SK-N-SH treated with all-trans-retinoic acid at 6 μM for 48 hours (cell line): ENCODE measurements at regions not wholly inside any gene's neighbourhood (a gene's known extent, or its start where the extent isn't known, plus 50 kb on each side); places are given as distances from the start of the nearest gene placed in this dataset.

Source experiments
- ATAC-seq: fragments of 200-7000 bp; cut with Tn5 transposase; 3 replicates; pipeline ENCODE4 v1.9.1; 2020; ENCODE audit warnings: mild to moderate bottlenecking, moderate library complexity
- BACH2 ChIP-seq: fragments of 250-450 bp; sonication (Bioruptor Pico); IDR thresholded peaks from 2 replicates; pipeline ENCODE4 v1.9.0; 2021; ENCODE audit warnings: mild to moderate bottlenecking, borderline replicate concordance
- CSDC2 ChIP-seq: fragments of 250-450 bp; sonication (Bioruptor Pico); IDR thresholded peaks from 2 replicates; pipeline ENCODE4 v1.5.0; 2020; ENCODE audit warnings: mild to moderate bottlenecking, moderate library complexity
- ESRRG ChIP-seq: fragments of 250-450 bp; sonication (Bioruptor Pico); IDR thresholded peaks from 2 replicates; pipeline ENCODE4 v1.6.1; 2021; ENCODE audit warnings: mild to moderate bottlenecking
- OSR1 ChIP-seq: fragments of 250-450 bp; sonication (Bioruptor Pico); IDR thresholded peaks from 2 replicates; pipeline ENCODE4 v1.8.0; 2022; ENCODE audit warnings: moderate library complexity, mild to moderate bottlenecking, inconsistent platforms
- RARB ChIP-seq: fragments of 250-450 bp; sonication (Bioruptor Pico); IDR thresholded peaks from 2 replicates; pipeline ENCODE4 v1.8.0; 2021; ENCODE audit warnings: mild to moderate bottlenecking, moderate library complexity
- SNAI2 ChIP-seq: fragments of 250-450 bp; sonication (Bioruptor Pico); IDR thresholded peaks from 2 replicates; pipeline ENCODE4 v1.5.0; 2020; ENCODE audit warnings: mild to moderate bottlenecking, moderate library complexity
- TCF4 ChIP-seq: fragments of 250-450 bp; sonication (Bioruptor Pico); IDR thresholded peaks from 2 replicates; pipeline ENCODE4 v1.8.0; 2021; ENCODE audit warnings: mild to moderate bottlenecking, moderate library complexity, borderline replicate concordance
- TOX ChIP-seq: fragments of 250-450 bp; sonication (Bioruptor Pico); IDR thresholded peaks from 2 replicates; pipeline ENCODE4 v1.8.0; 2021; ENCODE audit warnings: mild to moderate bottlenecking, moderate library complexity, borderline replicate concordance
- ZC3H10 ChIP-seq: fragments of 250-450 bp; sonication (Bioruptor Pico); IDR thresholded peaks from 2 replicates; pipeline ENCODE4 v1.5.1; 2021; ENCODE audit warnings: mild to moderate bottlenecking, moderate library complexity
- ZFP3 ChIP-seq: fragments of 250-450 bp; sonication (Bioruptor Pico); IDR thresholded peaks from 2 replicates; pipeline ENCODE4 v1.5.0; 2020; ENCODE audit warnings: mild to moderate bottlenecking, moderate library complexity
- ZFP30 ChIP-seq: fragments of 450-650 bp; formaldehyde crosslinking; IDR thresholded peaks from 2 replicates; pipeline ENCODE4 v1.5.0; 2022; ENCODE audit warnings: mild to moderate bottlenecking, moderate library complexity
- ZNF70 ChIP-seq: fragments of 450-650 bp; formaldehyde crosslinking; IDR thresholded peaks from 2 replicates; pipeline ENCODE4 v1.5.0; 2020; ENCODE audit warnings: mild to moderate bottlenecking, moderate library complexity
- ZNF8 ChIP-seq: fragments of 450-650 bp; formaldehyde crosslinking; IDR thresholded peaks from 2 replicates; pipeline ENCODE4 v1.5.0; 2020; ENCODE audit warnings: mild to moderate bottlenecking, moderate library complexity
- TF ChIP-seq, protein P1 (sequence below): fragments of 250-450 bp; sonication (Bioruptor Pico); IDR thresholded peaks from 2 replicates; pipeline ENCODE4 v1.5.0; 2020; ENCODE audit warnings: mild to moderate bottlenecking, moderate library complexity
- TF ChIP-seq, protein P2 (sequence below): fragments of 250-450 bp; sonication (Bioruptor Pico); IDR thresholded peaks from 2 replicates; pipeline ENCODE4 v1.8.0; 2021; ENCODE audit warnings: low read depth, mild to moderate bottlenecking, moderate library complexity, borderline replicate concordance
- TF ChIP-seq, protein P3 (sequence below): fragments of 250-450 bp; sonication (Bioruptor Pico); IDR thresholded peaks from 2 replicates; pipeline ENCODE4 v1.5.1; 2021; ENCODE audit warnings: mild to moderate bottlenecking, moderate library complexity
- TF ChIP-seq, protein P4 (sequence below): fragments of 250-450 bp; sonication (Bioruptor Pico); IDR thresholded peaks from 2 replicates; pipeline ENCODE4 v1.5.1; 2020; ENCODE audit warnings: low read depth, mild to moderate bottlenecking, moderate library complexity

DNA sequence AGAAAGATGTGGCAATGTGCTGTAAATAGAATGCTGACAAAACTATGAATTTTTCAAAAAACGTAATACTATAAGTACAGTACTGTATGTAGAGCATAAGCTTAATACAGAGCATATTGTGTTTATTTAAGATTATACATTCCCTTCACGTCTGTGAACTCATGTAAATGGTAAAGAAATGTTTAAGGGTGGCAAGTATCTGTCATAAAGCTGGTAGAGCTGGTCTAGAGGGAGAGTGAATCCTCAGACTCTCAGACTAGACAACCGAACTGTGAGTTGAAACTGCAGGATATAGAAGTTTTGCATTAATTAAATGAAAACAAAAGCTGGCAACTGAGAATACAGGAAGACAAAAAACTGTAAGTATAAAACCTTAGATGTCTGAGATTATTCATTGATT, 87.3 kb upstream of the ANXA1 start:
- no peak for ATAC-seq

DNA sequence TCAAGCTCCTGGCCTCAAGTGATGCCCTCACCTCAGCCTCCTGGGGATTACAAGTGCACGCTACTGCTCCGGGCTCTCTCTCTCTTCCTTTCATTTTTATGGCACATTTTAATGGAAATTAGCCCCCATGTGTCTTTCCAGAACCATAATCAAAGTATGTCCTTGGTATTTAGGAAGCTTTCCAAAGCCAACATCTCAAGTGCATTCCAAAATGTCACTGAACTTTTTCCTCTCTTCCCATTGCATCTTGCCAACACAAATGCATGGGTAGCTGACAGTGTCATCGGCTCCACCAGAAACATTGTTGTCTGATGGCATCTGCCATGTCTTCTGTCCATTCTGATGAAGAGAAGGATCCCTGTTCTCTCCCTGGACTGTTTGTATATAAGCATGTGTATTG, 90.5 kb upstream of the ANXA1 start:
- TF ChIP-seq, protein P1, sequence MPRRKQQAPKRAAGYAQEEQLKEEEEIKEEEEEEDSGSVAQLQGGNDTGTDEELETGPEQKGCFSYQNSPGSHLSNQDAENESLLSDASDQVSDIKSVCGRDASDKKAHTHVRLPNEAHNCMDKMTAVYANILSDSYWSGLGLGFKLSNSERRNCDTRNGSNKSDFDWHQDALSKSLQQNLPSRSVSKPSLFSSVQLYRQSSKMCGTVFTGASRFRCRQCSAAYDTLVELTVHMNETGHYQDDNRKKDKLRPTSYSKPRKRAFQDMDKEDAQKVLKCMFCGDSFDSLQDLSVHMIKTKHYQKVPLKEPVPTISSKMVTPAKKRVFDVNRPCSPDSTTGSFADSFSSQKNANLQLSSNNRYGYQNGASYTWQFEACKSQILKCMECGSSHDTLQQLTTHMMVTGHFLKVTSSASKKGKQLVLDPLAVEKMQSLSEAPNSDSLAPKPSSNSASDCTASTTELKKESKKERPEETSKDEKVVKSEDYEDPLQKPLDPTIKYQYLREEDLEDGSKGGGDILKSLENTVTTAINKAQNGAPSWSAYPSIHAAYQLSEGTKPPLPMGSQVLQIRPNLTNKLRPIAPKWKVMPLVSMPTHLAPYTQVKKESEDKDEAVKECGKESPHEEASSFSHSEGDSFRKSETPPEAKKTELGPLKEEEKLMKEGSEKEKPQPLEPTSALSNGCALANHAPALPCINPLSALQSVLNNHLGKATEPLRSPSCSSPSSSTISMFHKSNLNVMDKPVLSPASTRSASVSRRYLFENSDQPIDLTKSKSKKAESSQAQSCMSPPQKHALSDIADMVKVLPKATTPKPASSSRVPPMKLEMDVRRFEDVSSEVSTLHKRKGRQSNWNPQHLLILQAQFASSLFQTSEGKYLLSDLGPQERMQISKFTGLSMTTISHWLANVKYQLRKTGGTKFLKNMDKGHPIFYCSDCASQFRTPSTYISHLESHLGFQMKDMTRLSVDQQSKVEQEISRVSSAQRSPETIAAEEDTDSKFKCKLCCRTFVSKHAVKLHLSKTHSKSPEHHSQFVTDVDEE (CRISPR knock-in tag): no peak
- TF ChIP-seq, protein P2, sequence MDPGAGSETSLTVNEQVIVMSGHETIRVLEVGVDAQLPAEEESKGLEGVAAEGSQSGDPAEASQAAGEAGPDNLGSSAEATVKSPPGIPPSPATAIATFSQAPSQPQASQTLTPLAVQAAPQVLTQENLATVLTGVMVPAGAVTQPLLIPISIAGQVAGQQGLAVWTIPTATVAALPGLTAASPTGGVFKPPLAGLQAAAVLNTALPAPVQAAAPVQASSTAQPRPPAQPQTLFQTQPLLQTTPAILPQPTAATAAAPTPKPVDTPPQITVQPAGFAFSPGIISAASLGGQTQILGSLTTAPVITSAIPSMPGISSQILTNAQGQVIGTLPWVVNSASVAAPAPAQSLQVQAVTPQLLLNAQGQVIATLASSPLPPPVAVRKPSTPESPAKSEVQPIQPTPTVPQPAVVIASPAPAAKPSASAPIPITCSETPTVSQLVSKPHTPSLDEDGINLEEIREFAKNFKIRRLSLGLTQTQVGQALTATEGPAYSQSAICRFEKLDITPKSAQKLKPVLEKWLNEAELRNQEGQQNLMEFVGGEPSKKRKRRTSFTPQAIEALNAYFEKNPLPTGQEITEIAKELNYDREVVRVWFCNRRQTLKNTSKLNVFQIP: no peak
- TF ChIP-seq CSDC2 (CRISPR knock-in tag) (no peak), ZFP3 (CRISPR knock-in tag) (no peak), BACH2 (CRISPR knock-in tag) (no peak), TOX (CRISPR knock-in tag) (no peak), ZNF8 (CRISPR knock-in tag) (no peak), TCF4 (CRISPR knock-in tag) (no peak), ZC3H10 (CRISPR knock-in tag) (no peak), ESRRG (CRISPR knock-in tag) (no peak), ZFP30 (CRISPR knock-in tag) (no peak), OSR1 (CRISPR knock-in tag) (no peak), SNAI2 (CRISPR knock-in tag) (no peak)
- TF ChIP-seq, protein P3, sequence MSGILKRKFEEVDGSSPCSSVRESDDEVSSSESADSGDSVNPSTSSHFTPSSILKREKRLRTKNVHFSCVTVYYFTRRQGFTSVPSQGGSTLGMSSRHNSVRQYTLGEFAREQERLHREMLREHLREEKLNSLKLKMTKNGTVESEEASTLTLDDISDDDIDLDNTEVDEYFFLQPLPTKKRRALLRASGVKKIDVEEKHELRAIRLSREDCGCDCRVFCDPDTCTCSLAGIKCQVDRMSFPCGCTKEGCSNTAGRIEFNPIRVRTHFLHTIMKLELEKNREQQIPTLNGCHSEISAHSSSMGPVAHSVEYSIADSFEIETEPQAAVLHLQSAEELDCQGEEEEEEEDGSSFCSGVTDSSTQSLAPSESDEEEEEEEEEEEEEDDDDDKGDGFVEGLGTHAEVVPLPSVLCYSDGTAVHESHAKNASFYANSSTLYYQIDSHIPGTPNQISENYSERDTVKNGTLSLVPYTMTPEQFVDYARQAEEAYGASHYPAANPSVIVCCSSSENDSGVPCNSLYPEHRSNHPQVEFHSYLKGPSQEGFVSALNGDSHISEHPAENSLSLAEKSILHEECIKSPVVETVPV (CRISPR knock-in tag): no peak
- TF ChIP-seq, protein P4, sequence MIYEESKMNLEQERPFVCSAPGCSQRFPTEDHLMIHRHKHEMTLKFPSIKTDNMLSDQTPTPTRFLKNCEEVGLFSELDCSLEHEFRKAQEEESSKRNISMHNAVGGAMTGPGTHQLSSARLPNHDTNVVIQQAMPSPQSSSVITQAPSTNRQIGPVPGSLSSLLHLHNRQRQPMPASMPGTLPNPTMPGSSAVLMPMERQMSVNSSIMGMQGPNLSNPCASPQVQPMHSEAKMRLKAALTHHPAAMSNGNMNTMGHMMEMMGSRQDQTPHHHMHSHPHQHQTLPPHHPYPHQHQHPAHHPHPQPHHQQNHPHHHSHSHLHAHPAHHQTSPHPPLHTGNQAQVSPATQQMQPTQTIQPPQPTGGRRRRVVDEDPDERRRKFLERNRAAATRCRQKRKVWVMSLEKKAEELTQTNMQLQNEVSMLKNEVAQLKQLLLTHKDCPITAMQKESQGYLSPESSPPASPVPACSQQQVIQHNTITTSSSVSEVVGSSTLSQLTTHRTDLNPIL: no peak
- ATAC-seq: no peak

More for the DNA sequence above, 87.3 kb upstream of the ANXA1 start:
- TF ChIP-seq RARB (CRISPR knock-in tag): no peak
- TF ChIP-seq OSR1 (CRISPR knock-in tag): no peak
- no peak for TF ChIP-seq BACH2 (CRISPR knock-in tag)
- TF ChIP-seq, protein P2: no peak
- TF ChIP-seq, protein P1 (CRISPR knock-in tag): no peak
- TF ChIP-seq, protein P4: no peak
- no peak for TF ChIP-seq ESRRG (CRISPR knock-in tag)
- no peak for TF ChIP-seq TOX (CRISPR knock-in tag)
- TF ChIP-seq ZNF70: no peak
- TF ChIP-seq, protein P3 (CRISPR knock-in tag): no peak
